Uterus (tissue), 2 donors: ENCODE measurements at regions not wholly inside any gene's neighbourhood (a gene's known extent, or its start where the extent isn't known, plus 50 kb on each side); places are given as distances from the start of the nearest gene placed in this dataset.

Experiments
- POLR2A ChIP-seq, 2 donors: fragments of 450-650 bp; IDR thresholded peaks; one replicate each; pipeline ENCODE4 v1.6.1; 2016; ENCODE audit warnings: antibody characterized with exemption in 2 of 2, mild to moderate bottlenecking in 1 of 2, moderate library complexity in 1 of 2
- TF ChIP-seq, protein P1 (sequence below), 4 experiments: fragments of 200-600 bp in 2 of 4; fragments of 450-650 bp in 2 of 4; sonication (generic) in 2 of 4; IDR thresholded peaks; one replicate each; pipeline ENCODE4 v1.5.1; 2016 to 2019; ENCODE audit warnings: antibody characterized with exemption in 4 of 4, mild to moderate bottlenecking in 2 of 4, moderate library complexity in 1 of 4

- TF ChIP-seq, protein P1, sequence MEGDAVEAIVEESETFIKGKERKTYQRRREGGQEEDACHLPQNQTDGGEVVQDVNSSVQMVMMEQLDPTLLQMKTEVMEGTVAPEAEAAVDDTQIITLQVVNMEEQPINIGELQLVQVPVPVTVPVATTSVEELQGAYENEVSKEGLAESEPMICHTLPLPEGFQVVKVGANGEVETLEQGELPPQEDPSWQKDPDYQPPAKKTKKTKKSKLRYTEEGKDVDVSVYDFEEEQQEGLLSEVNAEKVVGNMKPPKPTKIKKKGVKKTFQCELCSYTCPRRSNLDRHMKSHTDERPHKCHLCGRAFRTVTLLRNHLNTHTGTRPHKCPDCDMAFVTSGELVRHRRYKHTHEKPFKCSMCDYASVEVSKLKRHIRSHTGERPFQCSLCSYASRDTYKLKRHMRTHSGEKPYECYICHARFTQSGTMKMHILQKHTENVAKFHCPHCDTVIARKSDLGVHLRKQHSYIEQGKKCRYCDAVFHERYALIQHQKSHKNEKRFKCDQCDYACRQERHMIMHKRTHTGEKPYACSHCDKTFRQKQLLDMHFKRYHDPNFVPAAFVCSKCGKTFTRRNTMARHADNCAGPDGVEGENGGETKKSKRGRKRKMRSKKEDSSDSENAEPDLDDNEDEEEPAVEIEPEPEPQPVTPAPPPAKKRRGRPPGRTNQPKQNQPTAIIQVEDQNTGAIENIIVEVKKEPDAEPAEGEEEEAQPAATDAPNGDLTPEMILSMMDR (IDR thresholded peaks at IDR 0.05), result no peak
- no peak for TF ChIP-seq POLR2A (IDR thresholded peaks at IDR 0.05)
These were observed 85.6 kb upstream of the CPEB2 start for GRCh38 chr4:14916554-14917297.
